ENCODE measurements at regions not wholly inside any gene's neighbourhood (a gene's known extent, or its start where the extent isn't known, plus 50 kb on each side); places are given as distances from the start of the nearest gene placed in this dataset.
"Not testable (repeated sequence)": the region's sequence is repeated elsewhere in the genome, so short reads cannot be mapped to it uniquely, and the experiment has no call there.

DNA sequence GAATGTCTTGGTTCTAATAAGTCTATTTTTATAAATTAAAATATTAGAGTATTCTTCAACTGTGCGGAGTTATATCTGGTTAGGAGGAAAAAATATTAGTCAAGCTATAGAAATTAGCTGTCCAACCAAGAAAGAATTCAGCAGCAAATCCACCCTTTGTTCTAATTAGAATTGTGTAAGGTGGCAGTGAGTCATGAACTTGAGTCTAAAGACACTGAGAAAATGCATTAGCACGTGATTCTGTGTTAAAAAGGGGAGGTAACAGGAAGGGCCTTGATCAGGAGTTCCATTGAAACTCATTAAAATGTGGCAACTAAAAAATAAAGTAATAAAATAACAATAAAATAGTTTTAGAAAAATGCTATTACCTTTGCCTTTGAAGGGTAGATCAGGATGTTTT, 398.2 kb upstream of the RGS18 start:
- 61 to 75% (median 61%) methylated on average over 2 of the region's 2 CpGs for WGBS, 3 donors
- no peak overlapping the region for H3K4me3 ChIP-seq
- no peaks in the 10 kb centered on the region for H3K27me3 ChIP-seq (ENCODE audit: insufficient read depth in 3 of 3, low read length in 2 of 3)
- no peak overlapping the region for H3K27ac ChIP-seq
- intact Hi-C loops (cut with DNase I) = no loop called here
- TF ChIP-seq, protein P1, sequence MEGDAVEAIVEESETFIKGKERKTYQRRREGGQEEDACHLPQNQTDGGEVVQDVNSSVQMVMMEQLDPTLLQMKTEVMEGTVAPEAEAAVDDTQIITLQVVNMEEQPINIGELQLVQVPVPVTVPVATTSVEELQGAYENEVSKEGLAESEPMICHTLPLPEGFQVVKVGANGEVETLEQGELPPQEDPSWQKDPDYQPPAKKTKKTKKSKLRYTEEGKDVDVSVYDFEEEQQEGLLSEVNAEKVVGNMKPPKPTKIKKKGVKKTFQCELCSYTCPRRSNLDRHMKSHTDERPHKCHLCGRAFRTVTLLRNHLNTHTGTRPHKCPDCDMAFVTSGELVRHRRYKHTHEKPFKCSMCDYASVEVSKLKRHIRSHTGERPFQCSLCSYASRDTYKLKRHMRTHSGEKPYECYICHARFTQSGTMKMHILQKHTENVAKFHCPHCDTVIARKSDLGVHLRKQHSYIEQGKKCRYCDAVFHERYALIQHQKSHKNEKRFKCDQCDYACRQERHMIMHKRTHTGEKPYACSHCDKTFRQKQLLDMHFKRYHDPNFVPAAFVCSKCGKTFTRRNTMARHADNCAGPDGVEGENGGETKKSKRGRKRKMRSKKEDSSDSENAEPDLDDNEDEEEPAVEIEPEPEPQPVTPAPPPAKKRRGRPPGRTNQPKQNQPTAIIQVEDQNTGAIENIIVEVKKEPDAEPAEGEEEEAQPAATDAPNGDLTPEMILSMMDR (IDR thresholded peaks at IDR 0.05) = no peak
- no peaks in the 10 kb centered on the region for H3K36me3 ChIP-seq (ENCODE audit: insufficient read depth in 1 of 2, low read depth in 1 of 2)
- no peaks in the 10 kb centered on the region for H3K9me3 ChIP-seq
- DNase-seq = no peak
- ATAC-seq = no peak
- H3K4me1 ChIP-seq = no peaks in the 10 kb centered on the region

DNA sequence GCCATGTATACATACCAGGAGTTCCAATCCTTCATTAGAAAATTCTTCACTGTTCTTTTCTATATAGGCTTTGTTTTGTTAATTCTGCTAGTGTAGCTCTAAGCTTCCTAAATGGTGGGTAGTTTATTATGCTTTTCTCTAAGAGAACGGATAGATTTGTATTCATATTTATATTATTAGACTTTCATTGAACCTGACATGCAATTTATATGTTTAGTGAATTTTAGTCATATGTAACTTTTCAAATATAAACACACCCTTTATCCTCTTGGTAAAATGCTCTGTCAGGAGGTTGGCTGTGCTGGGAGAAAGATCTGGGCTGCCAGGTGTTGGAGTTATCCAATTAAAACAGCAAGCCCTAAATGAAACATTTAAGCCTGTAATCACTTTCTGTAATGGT, 369.7 kb upstream of the RGS18 start:
- Histone ChIP-seq H3K4me3 (no peak overlapping the region), H3K36me3 (ENCODE audit: insufficient read depth in 1 of 2, low read depth in 1 of 2) (no peaks in the 10 kb centered on the region), H3K9me3 (no peaks in the 10 kb centered on the region), H3K27me3 (ENCODE audit: insufficient read depth in 3 of 3, low read length in 2 of 3) (no peaks in the 10 kb centered on the region), H3K27ac (no peak overlapping the region), H3K4me1 (no peaks in the 10 kb centered on the region)
- DNase-seq = no peak
- intact Hi-C loops (cut with DNase I) = no loop called here
- TF ChIP-seq, protein P1 (IDR thresholded peaks at IDR 0.05) = no peak
- WGBS, 3 donors = 55 to 81% (median 71%) methylated on average over 1 of the region's 1 CpG
- ATAC-seq = no peak

DNA sequence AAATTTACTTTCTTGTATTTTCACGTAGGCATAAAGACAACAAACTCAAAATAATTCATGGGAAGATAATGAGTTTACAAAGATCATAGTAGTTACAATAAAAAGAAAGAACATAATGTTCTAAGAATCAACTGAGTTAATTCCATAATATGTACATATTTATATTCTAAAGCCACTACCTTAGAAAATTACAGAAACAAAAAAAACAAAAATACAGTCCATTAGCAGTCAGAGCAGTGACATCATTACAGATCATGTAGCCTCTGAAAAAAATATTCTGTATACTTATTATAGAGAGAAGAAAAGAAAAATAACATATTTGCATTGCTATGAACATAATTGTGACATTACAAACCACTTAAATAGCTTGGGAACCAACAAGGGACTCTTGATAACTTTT, 360.1 kb upstream of the RGS18 start:
- 83 to 91% (median 83%) methylated on average over 1 of the region's 1 CpG for whole genome bisulfite sequencing, 3 donors
- DNase-seq (no peak), ATAC-seq (no peak)
- H3K4me3 ChIP-seq = no peak overlapping the region
- TF ChIP-seq, protein P1 (IDR thresholded peaks at IDR 0.05) = no peak
- H3K36me3 ChIP-seq (ENCODE audit: insufficient read depth in 1 of 2, low read depth in 1 of 2) = no peaks in the 10 kb centered on the region
- intact Hi-C loops (cut with DNase I) = no loop called here
- H3K27ac ChIP-seq = no peak overlapping the region
- no peaks in the 10 kb centered on the region for H3K4me1 ChIP-seq
- no peaks in the 10 kb centered on the region for H3K9me3 ChIP-seq
- no peaks in the 10 kb centered on the region for H3K27me3 ChIP-seq (ENCODE audit: insufficient read depth in 3 of 3, low read length in 2 of 3)

DNA sequence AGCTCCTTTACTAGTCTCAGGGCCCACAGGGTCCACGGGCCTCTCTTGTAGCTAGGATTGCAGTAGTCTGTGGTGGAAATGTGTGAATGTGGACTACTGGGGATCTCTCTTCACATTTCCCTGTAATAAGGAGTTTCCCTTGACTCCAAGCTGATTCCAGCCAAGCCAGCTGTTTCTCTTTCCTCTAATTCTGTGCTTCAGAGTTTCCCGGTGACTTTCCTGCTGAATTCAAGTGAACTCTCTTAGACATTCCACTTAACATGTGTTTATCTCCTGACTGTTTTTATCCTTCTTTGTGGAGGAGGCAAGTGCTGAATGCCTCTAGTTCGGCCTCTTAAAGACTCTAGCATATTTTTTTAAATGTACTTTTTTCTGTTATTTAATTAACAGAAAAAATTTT, 354.0 kb upstream of the RGS18 start:
- Histone ChIP-seq H3K27me3 (ENCODE audit: insufficient read depth in 3 of 3, low read length in 2 of 3) (no peaks in the 10 kb centered on the region), H3K27ac (no peak overlapping the region), H3K36me3 (ENCODE audit: insufficient read depth in 1 of 2, low read depth in 1 of 2) (no peaks in the 10 kb centered on the region), H3K4me1 (no peaks in the 10 kb centered on the region), H3K9me3 (no peaks in the 10 kb centered on the region), H3K4me3 (no peak overlapping the region)
- ATAC-seq (no peak), DNase-seq (no peak)
- intact Hi-C loops (cut with DNase I) = no loop called here
- TF ChIP-seq, protein P1 (IDR thresholded peaks at IDR 0.05) = no peak
- 46 to 54% (median 53%) methylated on average over 3 of the region's 3 CpGs for WGBS, 3 donors

DNA sequence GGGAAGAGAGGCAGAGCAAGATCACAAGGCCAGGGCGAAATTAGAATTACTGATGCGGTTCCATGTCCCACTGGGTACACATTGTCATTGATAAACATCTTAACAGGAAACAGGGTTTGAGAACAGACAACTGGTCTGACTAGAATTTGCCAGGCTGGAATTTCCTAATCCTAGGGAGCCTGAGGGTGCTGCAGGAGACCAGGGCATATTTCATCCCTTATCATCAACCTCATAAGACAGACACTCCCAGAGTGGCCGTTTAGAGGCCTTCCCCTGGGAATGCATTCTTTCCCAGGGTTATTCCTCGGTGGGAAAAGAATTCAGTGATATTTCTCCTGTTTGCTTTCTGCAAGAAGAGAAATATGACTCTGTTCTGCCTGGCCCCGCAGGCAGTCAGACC, 344.7 kb upstream of the RGS18 start:
- 68 to 73% (median 70%) methylated on average over 5 of the region's 5 CpGs for WGBS, 3 donors
- H3K4me3 ChIP-seq; H3K9me3 ChIP-seq; H3K27me3 ChIP-seq (ENCODE audit: insufficient read depth in 3 of 3, low read length in 2 of 3); H3K36me3 ChIP-seq (ENCODE audit: insufficient read depth in 1 of 2, low read depth in 1 of 2); intact Hi-C loops (cut with DNase I); ATAC-seq; H3K27ac ChIP-seq; H3K4me1 ChIP-seq; DNase-seq: not testable (repeated sequence)

All from psoas muscle (tissue), 7 donors.